HFFc6 (cell line): ENCODE measurements at regions not wholly inside any gene's neighbourhood (a gene's known extent, or its start where the extent isn't known, plus 50 kb on each side); places are given as distances from the start of the nearest gene placed in this dataset.

ENCODE experiments used
- DNase-seq: peaks from one replicate; pipeline ENCODE4 v3.0.0-alpha.2; 2018
- H3K27ac Mint-ChIP-seq: 2 replicates; pipeline ENCODE4 v1.8.0; 2020; ENCODE audit warnings: mild to moderate bottlenecking, mixed read lengths
- H3K27me3 Mint-ChIP-seq: 2 replicates; pipeline ENCODE4 v1.8.0; 2021; ENCODE audit warnings: mild to moderate bottlenecking, moderate library complexity, mixed read lengths; ENCODE audit not compliant: insufficient read depth
- H3K36me3 Mint-ChIP-seq: 2 replicates; pipeline ENCODE4 v1.8.0; 2021; ENCODE audit warnings: low read depth, mixed read lengths
- H3K4me1 Mint-ChIP-seq: 2 replicates; pipeline ENCODE4 v1.8.0; 2020; ENCODE audit warnings: low read depth, mixed read lengths
- H3K4me3 Mint-ChIP-seq: 2 replicates; pipeline ENCODE4 v1.8.0; 2020; ENCODE audit warnings: mild to moderate bottlenecking, moderate library complexity, mixed read lengths
- H3K9me3 Mint-ChIP-seq: 2 replicates; pipeline ENCODE4 v1.8.0; 2020; ENCODE audit warnings: mild to moderate bottlenecking, mixed read lengths
- TF ChIP-seq, protein P1 (sequence below): fragments of 200-600 bp; sonication (generic); IDR thresholded peaks from 2 replicates; pipeline ENCODE4 v1.5.0; 2021; ENCODE audit warnings: antibody characterized with exemption, mild to moderate bottlenecking

DNA sequence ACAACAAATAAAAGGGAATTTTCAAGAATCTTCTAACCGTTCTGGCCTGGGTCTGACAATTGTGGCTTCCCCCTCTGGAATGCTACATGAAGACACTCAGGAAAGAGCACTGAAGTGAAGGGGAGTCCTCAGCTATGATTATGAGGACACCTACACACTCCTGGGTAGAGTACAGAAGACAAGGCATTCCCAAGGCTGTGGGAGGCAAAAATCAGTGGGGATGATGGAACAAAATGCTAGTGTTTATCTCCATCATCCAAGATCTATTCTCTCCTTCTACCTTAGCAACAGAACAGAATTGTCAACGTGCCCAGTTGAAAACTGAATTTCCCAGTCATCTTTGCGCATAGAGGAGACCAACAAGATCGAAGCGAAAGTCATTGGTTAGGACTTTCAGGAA is 130.1 kb upstream of the LARP1 start:
- no peaks in the 10 kb centered on the region for H3K9me3 Mint-ChIP-seq
- DNase-seq, result no peak
- peaks cover 12% of the 10 kb centered on the region for H3K27me3 Mint-ChIP-seq
- H3K27ac Mint-ChIP-seq, result no peak overlapping the region
- TF ChIP-seq, protein P1, sequence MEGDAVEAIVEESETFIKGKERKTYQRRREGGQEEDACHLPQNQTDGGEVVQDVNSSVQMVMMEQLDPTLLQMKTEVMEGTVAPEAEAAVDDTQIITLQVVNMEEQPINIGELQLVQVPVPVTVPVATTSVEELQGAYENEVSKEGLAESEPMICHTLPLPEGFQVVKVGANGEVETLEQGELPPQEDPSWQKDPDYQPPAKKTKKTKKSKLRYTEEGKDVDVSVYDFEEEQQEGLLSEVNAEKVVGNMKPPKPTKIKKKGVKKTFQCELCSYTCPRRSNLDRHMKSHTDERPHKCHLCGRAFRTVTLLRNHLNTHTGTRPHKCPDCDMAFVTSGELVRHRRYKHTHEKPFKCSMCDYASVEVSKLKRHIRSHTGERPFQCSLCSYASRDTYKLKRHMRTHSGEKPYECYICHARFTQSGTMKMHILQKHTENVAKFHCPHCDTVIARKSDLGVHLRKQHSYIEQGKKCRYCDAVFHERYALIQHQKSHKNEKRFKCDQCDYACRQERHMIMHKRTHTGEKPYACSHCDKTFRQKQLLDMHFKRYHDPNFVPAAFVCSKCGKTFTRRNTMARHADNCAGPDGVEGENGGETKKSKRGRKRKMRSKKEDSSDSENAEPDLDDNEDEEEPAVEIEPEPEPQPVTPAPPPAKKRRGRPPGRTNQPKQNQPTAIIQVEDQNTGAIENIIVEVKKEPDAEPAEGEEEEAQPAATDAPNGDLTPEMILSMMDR, result no peak
- no peak overlapping the region for H3K4me3 Mint-ChIP-seq
- no peaks in the 10 kb centered on the region for H3K36me3 Mint-ChIP-seq
- peaks cover 21% of the 10 kb centered on the region for H3K4me1 Mint-ChIP-seq

DNA sequence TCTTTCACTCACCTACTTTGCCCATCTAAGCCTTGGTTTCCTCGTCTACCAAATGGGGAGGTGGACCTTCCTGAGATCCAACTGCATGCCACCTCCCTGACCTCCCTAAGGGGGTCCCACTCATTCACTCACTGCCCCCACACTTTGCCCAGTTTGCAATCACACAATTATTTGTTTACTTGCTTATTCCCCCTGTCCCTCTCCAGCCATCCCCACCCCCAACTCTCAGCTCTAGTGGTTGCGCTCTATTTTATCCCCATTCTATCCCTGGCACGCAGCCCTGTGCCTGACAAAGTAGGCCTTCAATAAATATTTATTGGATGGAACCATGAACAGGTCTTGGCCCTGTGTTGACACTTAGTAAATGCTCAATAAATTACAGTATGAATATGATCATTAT is 130.8 kb upstream of the LARP1 start:
- TF ChIP-seq, protein P1, result no peak
- Mint-ChIP-seq H3K9me3 (no peaks in the 10 kb centered on the region), H3K27ac (no peak overlapping the region)

DNA sequence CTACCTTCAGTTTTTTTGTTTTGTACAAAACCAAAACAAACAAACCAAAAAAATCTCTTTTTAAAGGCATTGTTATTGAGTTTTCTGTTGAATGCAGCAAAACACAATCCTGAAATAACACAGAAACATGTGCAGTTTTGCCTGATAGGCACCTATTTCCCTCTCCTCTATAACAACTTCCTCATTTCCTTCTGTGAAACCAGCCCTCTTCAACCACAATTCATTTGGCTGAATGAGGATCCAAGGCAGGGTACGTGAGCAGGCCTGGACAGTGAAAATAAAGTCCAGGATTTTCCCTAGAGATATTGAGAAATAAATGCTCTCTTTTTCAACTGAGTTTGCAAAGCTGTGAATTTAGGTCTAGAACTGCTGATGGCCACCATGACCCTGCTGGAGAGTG is 134.8 kb upstream of the LARP1 start:
- no peaks in the 10 kb centered on the region for H3K9me3 Mint-ChIP-seq
- DNase-seq, result no peak
- TF ChIP-seq, protein P1, result no peak
- H3K36me3 Mint-ChIP-seq, result no peaks in the 10 kb centered on the region
- H3K27ac Mint-ChIP-seq, result no peak overlapping the region
- no peak overlapping the region for H3K4me3 Mint-ChIP-seq
- H3K27me3 Mint-ChIP-seq, result peaks cover 19% of the 10 kb centered on the region
- peaks cover 11% of the 10 kb centered on the region for H3K4me1 Mint-ChIP-seq

More for the DNA sequence above, 130.8 kb upstream of the LARP1 start:
- no peak overlapping the region for H3K4me3 Mint-ChIP-seq
- no peak for DNase-seq
- H3K36me3 Mint-ChIP-seq, result no peaks in the 10 kb centered on the region
- H3K4me1 Mint-ChIP-seq, result peaks cover 21% of the 10 kb centered on the region
- peaks cover 12% of the 10 kb centered on the region for H3K27me3 Mint-ChIP-seq

DNA sequence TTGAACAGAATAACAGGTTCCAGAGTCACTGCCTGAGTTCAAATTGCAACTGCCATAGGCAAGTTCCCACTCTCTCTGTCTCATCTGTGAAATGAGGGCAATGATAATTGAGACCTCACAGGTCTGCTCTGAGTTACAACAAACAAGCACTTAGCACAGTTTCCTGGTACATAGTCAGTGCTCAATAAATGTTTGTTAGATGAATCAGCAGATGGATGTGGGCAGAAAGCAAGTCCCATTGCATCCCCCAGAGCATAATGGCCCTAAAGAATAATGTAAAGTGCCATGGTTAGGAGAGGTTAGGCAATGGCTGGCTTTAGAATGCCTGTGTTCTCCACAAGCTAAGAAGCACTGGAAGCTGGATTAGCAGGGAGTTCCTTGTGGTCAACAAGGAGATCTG is 136.5 kb upstream of the LARP1 start:
- H3K27ac Mint-ChIP-seq, result no peak overlapping the region
- H3K27me3 Mint-ChIP-seq, result peaks cover 26% of the 10 kb centered on the region
- no peaks in the 10 kb centered on the region for H3K36me3 Mint-ChIP-seq
- H3K4me1 Mint-ChIP-seq, result peaks cover 11% of the 10 kb centered on the region
- no peak overlapping the region for H3K4me3 Mint-ChIP-seq
- DNase-seq, result peak; percentile 42
- no peaks in the 10 kb centered on the region for H3K9me3 Mint-ChIP-seq
- TF ChIP-seq, protein P1, result no peak

DNA sequence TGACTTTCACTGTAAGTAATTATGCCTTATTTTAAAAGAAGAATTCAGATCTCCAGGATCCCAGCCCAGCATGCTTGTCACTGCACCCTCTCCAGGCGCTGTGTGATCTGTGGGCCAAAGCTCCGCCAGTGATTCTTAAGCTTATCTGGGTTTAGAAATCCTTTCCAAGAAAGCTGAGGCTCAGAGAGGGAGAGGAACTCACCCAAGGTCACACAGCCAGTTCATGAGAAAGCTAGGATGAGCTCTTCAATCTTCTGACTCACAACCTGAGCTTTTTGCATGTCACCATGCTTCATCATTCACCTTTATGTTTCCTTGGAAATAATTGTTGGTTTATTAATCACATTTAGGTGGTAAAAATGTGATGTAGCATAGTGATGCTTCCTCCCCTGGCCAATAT is 136.6 kb upstream of the HAND1 start:
- H3K4me1 Mint-ChIP-seq, result peaks cover 19% of the 10 kb centered on the region
- DNase-seq, result no peak
- no peaks in the 10 kb centered on the region for H3K36me3 Mint-ChIP-seq
- H3K9me3 Mint-ChIP-seq, result no peaks in the 10 kb centered on the region
- H3K27me3 Mint-ChIP-seq, result peaks cover 38% of the 10 kb centered on the region
- no peak overlapping the region for H3K27ac Mint-ChIP-seq
- H3K4me3 Mint-ChIP-seq, result no peak overlapping the region
- TF ChIP-seq, protein P1, result no peak

DNA sequence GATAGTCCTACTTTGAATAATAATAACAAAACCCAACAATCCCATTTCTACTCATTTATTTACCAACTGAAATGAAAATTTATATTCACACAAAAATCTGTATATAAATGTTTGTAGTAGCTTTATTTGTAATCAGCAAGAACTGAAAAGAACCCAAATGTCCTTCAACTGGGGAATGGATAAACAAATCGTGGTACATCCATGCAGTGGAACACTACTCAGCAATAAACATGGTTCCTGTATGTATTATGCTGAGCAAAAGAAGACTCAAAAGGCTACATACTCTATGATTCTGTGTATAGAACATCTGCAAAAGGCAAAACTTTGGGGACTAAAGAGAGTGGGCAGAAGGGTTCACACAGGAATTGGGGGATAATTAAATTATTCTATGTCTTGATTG is 136.1 kb upstream of the HAND1 start:
- Mint-ChIP-seq H3K27ac (no peak overlapping the region), H3K36me3 (no peaks in the 10 kb centered on the region), H3K27me3 (peaks cover 42% of the 10 kb centered on the region), H3K9me3 (no peaks in the 10 kb centered on the region), H3K4me1 (peaks cover 17% of the 10 kb centered on the region), H3K4me3 (no peak overlapping the region)
- TF ChIP-seq, protein P1, result no peak
- DNase-seq, result no peak
